ENCODE measurements at regions not wholly inside any gene's neighbourhood (a gene's known extent, or its start where the extent isn't known, plus 50 kb on each side); places are given as distances from the start of the nearest gene placed in this dataset.
"Not testable (repeated sequence)": the region's sequence is repeated elsewhere in the genome, so short reads cannot be mapped to it uniquely, and the experiment has no call there.

GRCh38 chr20:48521121-48521520, 306.7 kb downstream of the PREX1 start (continued):
- no peak for TF ChIP-seq RELA (CRISPR knock-in tag; IDR thresholded peaks at IDR 0.05)
- no peak for TF ChIP-seq ZNF207 (IDR thresholded peaks at IDR 0.05; ENCODE audit: borderline replicate concordance)
- TF ChIP-seq NFRKB (IDR thresholded peaks at IDR 0.05): no peak
- no peak for TF ChIP-seq ETV6 (CRISPR knock-in tag; conservative IDR thresholded peaks at IDR 0.05)
- no peak for TF ChIP-seq ZC3H13 (CRISPR knock-in tag; IDR thresholded peaks at IDR 0.05)
- no peak for TF ChIP-seq RXRA (CRISPR knock-in tag; IDR thresholded peaks at IDR 0.05)
- TF ChIP-seq SOX5 (CRISPR knock-in tag; IDR thresholded peaks at IDR 0.05; ENCODE audit: borderline replicate concordance): no peak
- TF ChIP-seq RCOR2 (CRISPR knock-in tag; IDR thresholded peaks at IDR 0.05): no peak
- TF ChIP-seq FOXK2 (IDR thresholded peaks at IDR 0.05): no peak

GRCh38 chr20:48516196-48516595, 311.6 kb downstream of the PREX1 start:
- H2AFZ ChIP-seq (ENCODE audit: low read length); H3K4me3 ChIP-seq (replicated peaks in 1 of 3; ENCODE audit: insufficient read depth in 1 of 3, low read depth in 2 of 3, low read length in 3 of 3); H3K9me3 ChIP-seq (ENCODE audit: low read length); H3K79me2 ChIP-seq (ENCODE audit: insufficient read depth, low read length); H3K36me3 ChIP-seq (replicated peaks in 1 of 2; ENCODE audit: control insufficient read depth in 1 of 2, insufficient read depth in 2 of 2, low read length in 2 of 2); H4K20me1 ChIP-seq (ENCODE audit: insufficient read depth, low read length); H3K4me1 ChIP-seq (ENCODE audit: insufficient read depth, low read length); H3K9ac ChIP-seq (ENCODE audit: insufficient read depth, low read depth, low read length); intact Hi-C loops (cut with micrococcal nuclease; ENCODE audit: unreplicated experiment); CTCF ChIA-PET (ENCODE audit: low intra/inter-chr PET ratio, low total read pairs); H3K27ac ChIP-seq (ENCODE audit: extremely low read length, insufficient read depth, low read length); BruUV-seq (replicated peaks): not testable (repeated sequence)
- POLR2A ChIA-PET: interaction anchor here (1.2 kb wide), 1 partner anchor 621 kb away, joined by 27 read pairs; no protein-coding TSS in a partner anchor
- H3K27me3 ChIP-seq (ENCODE audit: control insufficient read depth in 1 of 2, insufficient read depth in 2 of 2, low read length in 2 of 2): peaks cover 4 to 19% of the 10 kb centered on the region in 2 experiments; a peak in 4 of 5 replicates
- ATAC-seq: peak; percentile 89
- peak; percentile 28 for FAIRE-seq
- in situ Hi-C loops (cut with HindIII; ENCODE audit: extremely low pct_ligation_motif_present, low pct_unique_long_range_greater_than_20kb): loop anchor here (5.0 kb wide), 1 partner anchor 624 kb away; no protein-coding TSS in a partner anchor
- peak; percentile 35 for DNase-seq (ENCODE audit: low spot score)
- WGBS (ENCODE audit: low lambda C conversion rate): 4% methylated on average over 11 of the region's 11 CpGs
- peak overlapping the region; percentile 13; the same call in 1 of the 2 replicates for H3K4me2 ChIP-seq (ENCODE audit: low read depth, low read length)

- ATAC-seq; H2AFZ ChIP-seq (ENCODE audit: low read length); H3K4me2 ChIP-seq (ENCODE audit: low read depth, low read length); H3K9me3 ChIP-seq (ENCODE audit: low read length); intact Hi-C loops (cut with micrococcal nuclease; ENCODE audit: unreplicated experiment); POLR2A ChIA-PET; BruUV-seq (replicated peaks); FAIRE-seq; in situ Hi-C loops (cut with HindIII; ENCODE audit: extremely low pct_ligation_motif_present, low pct_unique_long_range_greater_than_20kb); H4K20me1 ChIP-seq (ENCODE audit: insufficient read depth, low read length); H3K79me2 ChIP-seq (ENCODE audit: insufficient read depth, low read length); CTCF ChIA-PET (ENCODE audit: low intra/inter-chr PET ratio, low total read pairs); H3K4me1 ChIP-seq (ENCODE audit: insufficient read depth, low read length); H3K4me3 ChIP-seq (replicated peaks in 1 of 3; ENCODE audit: insufficient read depth in 1 of 3, low read depth in 2 of 3, low read length in 3 of 3); H3K36me3 ChIP-seq (replicated peaks in 1 of 2; ENCODE audit: control insufficient read depth in 1 of 2, insufficient read depth in 2 of 2, low read length in 2 of 2); H3K9ac ChIP-seq (ENCODE audit: insufficient read depth, low read depth, low read length); H3K27ac ChIP-seq (ENCODE audit: extremely low read length, insufficient read depth, low read length); DNase-seq (ENCODE audit: low spot score): not testable (repeated sequence)
- WGBS (ENCODE audit: low lambda C conversion rate): 5% methylated on average over 10 of the region's 12 CpGs
- peaks cover 4 to 23% of the 10 kb centered on the region in 2 experiments; a peak in 4 of 5 replicates for H3K27me3 ChIP-seq (ENCODE audit: control insufficient read depth in 1 of 2, insufficient read depth in 2 of 2, low read length in 2 of 2)
Observed at GRCh38 chr20:48514577-48514976, 313.2 kb downstream of the PREX1 start.

GRCh38 chr20:48512539-48512938, 315.3 kb downstream of the PREX1 start:
- CTCF ChIA-PET (ENCODE audit: low intra/inter-chr PET ratio, low total read pairs); H3K4me1 ChIP-seq (ENCODE audit: insufficient read depth, low read length); POLR2A ChIA-PET; H3K27ac ChIP-seq (ENCODE audit: extremely low read length, insufficient read depth, low read length); H4K20me1 ChIP-seq (ENCODE audit: insufficient read depth, low read length); ATAC-seq; H3K4me3 ChIP-seq (replicated peaks in 1 of 3; ENCODE audit: insufficient read depth in 1 of 3, low read depth in 2 of 3, low read length in 3 of 3); H2AFZ ChIP-seq (ENCODE audit: low read length); H3K9me3 ChIP-seq (ENCODE audit: low read length); FAIRE-seq; BruUV-seq (replicated peaks); in situ Hi-C loops (cut with HindIII; ENCODE audit: extremely low pct_ligation_motif_present, low pct_unique_long_range_greater_than_20kb); H3K79me2 ChIP-seq (ENCODE audit: insufficient read depth, low read length); H3K9ac ChIP-seq (ENCODE audit: insufficient read depth, low read depth, low read length); H3K36me3 ChIP-seq (replicated peaks in 1 of 2; ENCODE audit: control insufficient read depth in 1 of 2, insufficient read depth in 2 of 2, low read length in 2 of 2); DNase-seq (ENCODE audit: low spot score); H3K4me2 ChIP-seq (ENCODE audit: low read depth, low read length); intact Hi-C loops (cut with micrococcal nuclease; ENCODE audit: unreplicated experiment): not testable (repeated sequence)
- 14% methylated on average over 15 of the region's 16 CpGs for WGBS (ENCODE audit: low lambda C conversion rate)
- peaks cover 4 to 18% of the 10 kb centered on the region in 2 experiments; a peak in 4 of 5 replicates for H3K27me3 ChIP-seq (ENCODE audit: control insufficient read depth in 1 of 2, insufficient read depth in 2 of 2, low read length in 2 of 2)
